Stomach (tissue), 8 donors: ENCODE measurements at regions not wholly inside any gene's neighbourhood (a gene's known extent, or its start where the extent isn't known, plus 50 kb on each side); places are given as distances from the start of the nearest gene placed in this dataset.

Experiments
- DNase-seq, 2 donors: peaks; one replicate each; pipeline versions ENCODE4 v3.0.0 to v3.0.0-alpha.2; 2013 to 2019
- H3K27ac ChIP-seq, 5 donors: fragments of 200-600 bp in 4 of 5; sonication (generic) in 4 of 5; one replicate each; pipeline ENCODE4 v1.5.1; 2013 to 2019; ENCODE audit warnings: mild to moderate bottlenecking in 1 of 5, moderate library complexity in 1 of 5
- H3K27me3 ChIP-seq, 3 donors: fragments of 200-600 bp; sonication (generic); one replicate each; pipeline ENCODE4 v1.5.1; 2017 to 2019; ENCODE audit warnings: mixed run types in 1 of 3
- H3K36me3 ChIP-seq, 4 donors: fragments of 200-600 bp; sonication (generic); 1 replicate in 3 of 4; 2 replicates in 1 of 4; pipeline ENCODE4 v1.5.1; 2016 to 2019
- H3K4me1 ChIP-seq, 4 donors: fragments of 200-600 bp; sonication (generic); one replicate each; pipeline ENCODE4 v1.5.1; 2016 to 2019
- H3K4me3 ChIP-seq, 4 donors: fragments of 200-600 bp; sonication (generic) in 3 of 4; one replicate each; pipeline ENCODE4 v1.5.1; 2016 to 2019; ENCODE audit warnings: mild to moderate bottlenecking in 1 of 4
- H3K9me3 ChIP-seq, 4 donors: fragments of 200-600 bp; sonication (generic); one replicate each; pipeline ENCODE4 v1.5.1; 2016 to 2019
- EP300 ChIP-seq: sonication (generic); formaldehyde crosslinking; IDR thresholded peaks from one replicate; pipeline ENCODE4 v1.6.1; 2017; ENCODE audit warnings: antibody characterized with exemption
- POLR2A ChIP-seq, 4 donors: fragments of 450-650 bp; IDR thresholded peaks; one replicate each; pipeline ENCODE4 v1.6.1; 2016; ENCODE audit warnings: antibody characterized with exemption in 4 of 4, control low read depth in 2 of 4, mild to moderate bottlenecking in 1 of 4, moderate library complexity in 1 of 4
- POLR2AphosphoS5 ChIP-seq, 3 donors: sonication (generic); formaldehyde crosslinking; IDR thresholded peaks; one replicate each; pipeline ENCODE4 v1.6.1; 2016; ENCODE audit warnings: antibody characterized with exemption in 3 of 3
- WGBS, 5 donors: extraction: QIAGEN DNeasy Blood & Tissue Kit in 3 of 5; methylation state at CpG; one replicate each; pipeline versions ENCODE4 v1.1.5 to v1.1.7; 2013 to 2018; 5-methylcytosine and 5-hydroxymethylcytosine counted together
- intact Hi-C: fragments of 100-400 bp; cut with DNase I; formaldehyde crosslinking; loops from one replicate; pipeline ENCODE4 v1.15.1; 2023; ENCODE audit warnings: low total_unique reads
- TF ChIP-seq, protein P1 (sequence below), 7 experiments: fragments of 450-650 bp in 4 of 7; fragments of 200-600 bp in 3 of 7; sonication (generic) in 3 of 7; IDR thresholded peaks; one replicate each; pipeline ENCODE4 v1.5.1; 2016 to 2019; ENCODE audit warnings: antibody characterized with exemption in 7 of 7, control low read depth in 2 of 7, mild to moderate bottlenecking in 1 of 7
- donor health status: healthy with polysubstance abuse.
- donor health status: Bipolar disorder and iron deficiency.
- donor health status: healthy.

DNA sequence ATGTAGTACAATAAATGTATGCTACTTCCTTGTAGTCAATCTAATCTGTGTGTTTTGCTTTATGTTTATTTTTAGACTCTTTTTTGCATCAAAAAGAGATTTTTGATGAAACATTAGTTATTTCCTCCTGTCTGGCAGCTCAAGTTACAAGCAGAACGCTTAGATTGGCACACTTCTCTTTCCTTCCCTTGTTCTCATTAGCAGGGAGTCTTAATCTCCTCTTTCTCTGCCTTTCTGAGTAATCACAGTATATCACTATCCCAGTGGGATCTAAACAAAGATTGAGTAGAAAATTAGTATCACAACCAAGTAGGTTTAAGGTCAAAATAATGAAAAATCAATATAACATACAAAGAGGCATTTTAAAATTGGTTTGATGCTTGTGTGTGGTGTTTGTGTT, 1192.6 kb downstream of the C4orf33 start:
- TF ChIP-seq POLR2AphosphoS5 (IDR thresholded peaks at IDR 0.05) (no peak), EP300 (no peak), POLR2A (IDR thresholded peaks at IDR 0.05) (no peak)
- TF ChIP-seq, protein P1, sequence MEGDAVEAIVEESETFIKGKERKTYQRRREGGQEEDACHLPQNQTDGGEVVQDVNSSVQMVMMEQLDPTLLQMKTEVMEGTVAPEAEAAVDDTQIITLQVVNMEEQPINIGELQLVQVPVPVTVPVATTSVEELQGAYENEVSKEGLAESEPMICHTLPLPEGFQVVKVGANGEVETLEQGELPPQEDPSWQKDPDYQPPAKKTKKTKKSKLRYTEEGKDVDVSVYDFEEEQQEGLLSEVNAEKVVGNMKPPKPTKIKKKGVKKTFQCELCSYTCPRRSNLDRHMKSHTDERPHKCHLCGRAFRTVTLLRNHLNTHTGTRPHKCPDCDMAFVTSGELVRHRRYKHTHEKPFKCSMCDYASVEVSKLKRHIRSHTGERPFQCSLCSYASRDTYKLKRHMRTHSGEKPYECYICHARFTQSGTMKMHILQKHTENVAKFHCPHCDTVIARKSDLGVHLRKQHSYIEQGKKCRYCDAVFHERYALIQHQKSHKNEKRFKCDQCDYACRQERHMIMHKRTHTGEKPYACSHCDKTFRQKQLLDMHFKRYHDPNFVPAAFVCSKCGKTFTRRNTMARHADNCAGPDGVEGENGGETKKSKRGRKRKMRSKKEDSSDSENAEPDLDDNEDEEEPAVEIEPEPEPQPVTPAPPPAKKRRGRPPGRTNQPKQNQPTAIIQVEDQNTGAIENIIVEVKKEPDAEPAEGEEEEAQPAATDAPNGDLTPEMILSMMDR (IDR thresholded peaks at IDR 0.05) = no peak
- DNase-seq = no peak
- H3K9me3 ChIP-seq = no peaks in the 10 kb centered on the region
- 3 to 31% (median 12%) methylated on average over 1 of the region's 1 CpG for WGBS, 5 donors
- H3K27me3 ChIP-seq = no peaks in the 10 kb centered on the region
- no peaks in the 10 kb centered on the region for H3K4me1 ChIP-seq
- intact Hi-C loops = no loop called here
- no peaks in the 10 kb centered on the region for H3K36me3 ChIP-seq
- no peak overlapping the region for H3K27ac ChIP-seq
- H3K4me3 ChIP-seq = no peak overlapping the region

DNA sequence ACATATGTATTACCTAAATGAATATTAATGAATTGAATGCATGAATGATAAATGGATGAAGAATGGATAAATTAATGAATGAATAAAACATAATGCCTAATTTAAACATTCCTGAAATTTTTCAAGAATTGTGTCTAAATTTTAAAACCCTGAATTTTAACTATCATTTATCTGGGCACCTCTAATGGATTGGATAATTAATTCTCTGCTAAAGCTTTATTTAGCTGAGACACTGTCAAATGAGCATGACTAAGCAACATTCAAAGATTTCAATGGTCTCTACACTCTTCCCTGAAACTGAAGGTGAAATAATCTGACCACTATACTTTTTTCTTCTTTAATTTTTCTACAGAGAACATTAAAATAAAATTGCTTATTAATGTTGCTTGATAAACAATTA, 1197.7 kb downstream of the C4orf33 start:
- intact Hi-C loops = no loop called here
- TF ChIP-seq POLR2A (IDR thresholded peaks at IDR 0.05) = no peak
- no peak for TF ChIP-seq POLR2AphosphoS5 (IDR thresholded peaks at IDR 0.05)
- TF ChIP-seq EP300 = no peak
- TF ChIP-seq, protein P1 (IDR thresholded peaks at IDR 0.05) = no peak
- no peak overlapping the region for H3K27ac ChIP-seq
- no peaks in the 10 kb centered on the region for H3K36me3 ChIP-seq
- H3K9me3 ChIP-seq = no peaks in the 10 kb centered on the region
- H3K27me3 ChIP-seq = no peaks in the 10 kb centered on the region
- no peak for DNase-seq
- H3K4me3 ChIP-seq = no peak overlapping the region
- no peaks in the 10 kb centered on the region for H3K4me1 ChIP-seq

DNA sequence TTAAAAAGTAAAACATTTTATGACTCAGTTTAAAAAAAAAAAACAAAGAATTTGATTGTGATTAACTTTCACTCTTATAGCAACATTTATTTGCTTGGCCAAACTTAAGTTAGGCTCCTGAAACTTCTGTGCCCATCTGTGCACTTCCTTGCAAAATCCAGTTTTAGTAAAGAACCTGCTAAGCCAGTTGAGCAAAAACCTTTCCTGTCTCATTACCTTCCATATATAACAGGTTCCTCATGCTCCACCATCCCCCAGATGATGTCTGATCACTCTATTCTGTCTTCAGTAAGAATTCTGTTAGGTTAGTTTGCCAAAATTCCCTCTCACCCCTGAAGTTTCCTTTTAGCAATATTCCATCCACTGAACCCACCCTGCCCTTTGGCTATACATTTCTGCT, 1200.5 kb downstream of the C4orf33 start:
- Histone ChIP-seq H3K27me3 (no peaks in the 10 kb centered on the region), H3K36me3 (no peaks in the 10 kb centered on the region), H3K27ac (no peak overlapping the region), H3K4me1 (no peaks in the 10 kb centered on the region), H3K4me3 (no peak overlapping the region), H3K9me3 (peaks cover 0 to 4% (median 0%) of the 10 kb centered on the region in 4 donors)
- TF ChIP-seq, protein P1 (IDR thresholded peaks at IDR 0.05) = no peak
- TF ChIP-seq POLR2AphosphoS5 (IDR thresholded peaks at IDR 0.05) = no peak
- no peak for TF ChIP-seq POLR2A (IDR thresholded peaks at IDR 0.05)
- no peak for TF ChIP-seq EP300
- DNase-seq = no peak
- intact Hi-C loops = no loop called here

DNA sequence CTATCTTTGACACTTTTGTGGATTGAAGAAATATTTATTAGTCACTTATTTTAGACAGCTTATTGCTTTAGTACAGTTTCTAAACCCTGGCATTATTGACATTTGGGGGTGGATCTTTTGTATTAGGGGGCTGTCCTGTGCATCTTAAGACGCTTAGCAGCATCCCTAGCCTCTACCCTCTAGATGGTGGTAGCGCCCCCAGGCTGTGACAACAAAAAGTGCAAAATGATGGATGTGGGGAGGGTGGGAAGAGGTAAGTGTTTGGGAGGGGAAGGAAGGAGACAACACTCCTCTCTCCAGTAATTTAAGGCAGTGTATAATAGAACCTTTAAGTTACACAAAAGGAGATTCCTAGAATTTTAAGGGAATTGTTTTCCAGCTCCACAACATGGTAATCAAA, 1210.6 kb downstream of the C4orf33 start:
- 42 to 65% (median 62%) methylated on average over 2 of the region's 2 CpGs for WGBS, 5 donors
- no peaks in the 10 kb centered on the region for H3K36me3 ChIP-seq
- no peaks in the 10 kb centered on the region for H3K9me3 ChIP-seq
- no peak overlapping the region for H3K4me3 ChIP-seq
- no peaks in the 10 kb centered on the region for H3K4me1 ChIP-seq
- intact Hi-C loops = no loop called here
- TF ChIP-seq, protein P1 (IDR thresholded peaks at IDR 0.05) = no peak
- TF ChIP-seq EP300 (no peak), POLR2AphosphoS5 (IDR thresholded peaks at IDR 0.05) (no peak), POLR2A (IDR thresholded peaks at IDR 0.05) (no peak)
- no peak for DNase-seq
- no peaks in the 10 kb centered on the region for H3K27me3 ChIP-seq
- H3K27ac ChIP-seq = no peak overlapping the region
